ENCODE measurements at regions not wholly inside any gene's neighbourhood (a gene's known extent, or its start where the extent isn't known, plus 50 kb on each side); places are given as distances from the start of the nearest gene placed in this dataset.

GRCh38 chr1:193705554-193705981 is 519.2 kb upstream of the B3GALT2 start:
- TF ChIP-seq HDAC6 (IDR thresholded peaks at IDR 0.05; ENCODE audit: low read depth, low read length), result no peak
- TF ChIP-seq YBX1 (IDR thresholded peaks at IDR 0.05), result no peak
- no peak for TF ChIP-seq EP300 (IDR thresholded peaks at IDR 0.05; ENCODE audit: low read length)
- TF ChIP-seq RBM39 (optimal IDR thresholded peaks at IDR 0.05; ENCODE audit: low read depth, low read length), result no peak

Measured in K562 (cell line).